PFSK-1 (cell line): ENCODE measurements at regions not wholly inside any gene's neighbourhood (a gene's known extent, or its start where the extent isn't known, plus 50 kb on each side); places are given as distances from the start of the nearest gene placed in this dataset.

Experiments used
- FOXP2 ChIP-seq: optimal IDR thresholded peaks from 2 replicates; pipeline ENCODE3; 2011; ENCODE audit warnings: borderline replicate concordance, control low read depth, inconsistent platforms; ENCODE audit not compliant: insufficient read depth; ENCODE audit errors: extremely low read length, extremely low read depth
- POLR2AphosphoS5 ChIP-seq: IDR thresholded peaks from 2 replicates; pipeline ENCODE4 v1.6.1; 2012; ENCODE audit warnings: low read depth, mild to moderate bottlenecking, control low read depth, low read length, moderate library complexity
- REST ChIP-seq, 2 experiments: IDR thresholded peaks; 2 replicates each; pipeline versions ENCODE4 v1.6.1 to v1.8.0; 2011 to 2012; ENCODE audit warnings: low read depth in 2 of 2, low read length in 2 of 2, control low read depth in 1 of 2, inconsistent platforms in 1 of 2, mild to moderate bottlenecking in 1 of 2, moderate library complexity in 1 of 2; ENCODE audit not compliant: insufficient read depth in 1 of 2
- TAF1 ChIP-seq: IDR thresholded peaks from 2 replicates; pipeline ENCODE4 v1.6.1; 2012; ENCODE audit warnings: low read length, control low read depth, borderline replicate concordance; ENCODE audit not compliant: insufficient read depth

DNA sequence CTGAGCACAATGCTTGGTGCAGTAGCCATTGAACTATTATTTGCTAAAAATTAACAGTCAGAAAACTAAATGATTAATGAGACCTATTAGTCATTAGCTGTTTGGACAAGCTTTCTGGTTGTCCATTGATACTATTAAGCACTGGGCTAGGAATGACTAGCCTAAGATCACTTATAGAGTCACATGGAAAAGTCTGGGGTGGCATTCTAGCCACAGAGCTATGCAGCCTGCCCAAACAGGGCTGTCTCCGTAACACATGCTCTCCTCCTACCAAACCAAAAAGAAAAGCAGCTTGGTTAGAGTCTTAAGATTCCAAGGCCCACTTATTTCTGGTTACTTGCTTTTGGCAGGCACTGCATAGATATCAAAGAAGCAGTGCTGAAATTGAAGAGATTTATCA is 193.5 kb upstream of the NBEA start:
- TF ChIP-seq FOXP2 (no peak), POLR2AphosphoS5 (no peak), TAF1 (no peak), REST (IDR thresholded peaks at IDR 0.05; ENCODE audit: insufficient read depth in 1 of 2, low read depth in 2 of 2, low read length in 2 of 2) (no peak)
